Stomach (tissue), 8 donors: ENCODE measurements at regions not wholly inside any gene's neighbourhood (a gene's known extent, or its start where the extent isn't known, plus 50 kb on each side); places are given as distances from the start of the nearest gene placed in this dataset.

ENCODE experiments used
- DNase-seq, 2 donors: peaks; one replicate each; pipeline versions ENCODE4 v3.0.0 to v3.0.0-alpha.2; 2013 to 2019
- H3K27ac ChIP-seq, 5 donors: fragments of 200-600 bp in 4 of 5; sonication (generic) in 4 of 5; one replicate each; pipeline ENCODE4 v1.5.1; 2013 to 2019; ENCODE audit warnings: mild to moderate bottlenecking in 1 of 5, moderate library complexity in 1 of 5
- H3K27me3 ChIP-seq, 3 donors: fragments of 200-600 bp; sonication (generic); one replicate each; pipeline ENCODE4 v1.5.1; 2017 to 2019; ENCODE audit warnings: mixed run types in 1 of 3
- H3K36me3 ChIP-seq, 4 donors: fragments of 200-600 bp; sonication (generic); 1 replicate in 3 of 4; 2 replicates in 1 of 4; pipeline ENCODE4 v1.5.1; 2016 to 2019
- H3K4me1 ChIP-seq, 4 donors: fragments of 200-600 bp; sonication (generic); one replicate each; pipeline ENCODE4 v1.5.1; 2016 to 2019
- H3K4me3 ChIP-seq, 4 donors: fragments of 200-600 bp; sonication (generic) in 3 of 4; one replicate each; pipeline ENCODE4 v1.5.1; 2016 to 2019; ENCODE audit warnings: mild to moderate bottlenecking in 1 of 4
- H3K9me3 ChIP-seq, 4 donors: fragments of 200-600 bp; sonication (generic); one replicate each; pipeline ENCODE4 v1.5.1; 2016 to 2019
- EP300 ChIP-seq: sonication (generic); formaldehyde crosslinking; IDR thresholded peaks from one replicate; pipeline ENCODE4 v1.6.1; 2017; ENCODE audit warnings: antibody characterized with exemption
- POLR2A ChIP-seq, 4 donors: fragments of 450-650 bp; IDR thresholded peaks; one replicate each; pipeline ENCODE4 v1.6.1; 2016; ENCODE audit warnings: antibody characterized with exemption in 4 of 4, control low read depth in 2 of 4, mild to moderate bottlenecking in 1 of 4, moderate library complexity in 1 of 4
- POLR2AphosphoS5 ChIP-seq, 3 donors: sonication (generic); formaldehyde crosslinking; IDR thresholded peaks; one replicate each; pipeline ENCODE4 v1.6.1; 2016; ENCODE audit warnings: antibody characterized with exemption in 3 of 3
- WGBS, 5 donors: extraction: QIAGEN DNeasy Blood & Tissue Kit in 3 of 5; methylation state at CpG; one replicate each; pipeline versions ENCODE4 v1.1.5 to v1.1.7; 2013 to 2018; 5-methylcytosine and 5-hydroxymethylcytosine counted together
- intact Hi-C: fragments of 100-400 bp; cut with DNase I; formaldehyde crosslinking; loops from one replicate; pipeline ENCODE4 v1.15.1; 2023; ENCODE audit warnings: low total_unique reads
- TF ChIP-seq, protein P1 (sequence below), 7 experiments: fragments of 450-650 bp in 4 of 7; fragments of 200-600 bp in 3 of 7; sonication (generic) in 3 of 7; IDR thresholded peaks; one replicate each; pipeline ENCODE4 v1.5.1; 2016 to 2019; ENCODE audit warnings: antibody characterized with exemption in 7 of 7, control low read depth in 2 of 7, mild to moderate bottlenecking in 1 of 7
- donor health status: healthy with polysubstance abuse.
- donor health status: Bipolar disorder and iron deficiency.
- donor health status: healthy.

- TF ChIP-seq POLR2AphosphoS5 (IDR thresholded peaks at IDR 0.05) = no peak
- TF ChIP-seq POLR2A (IDR thresholded peaks at IDR 0.05) = no peak
- no peak for TF ChIP-seq EP300
- TF ChIP-seq, protein P1, sequence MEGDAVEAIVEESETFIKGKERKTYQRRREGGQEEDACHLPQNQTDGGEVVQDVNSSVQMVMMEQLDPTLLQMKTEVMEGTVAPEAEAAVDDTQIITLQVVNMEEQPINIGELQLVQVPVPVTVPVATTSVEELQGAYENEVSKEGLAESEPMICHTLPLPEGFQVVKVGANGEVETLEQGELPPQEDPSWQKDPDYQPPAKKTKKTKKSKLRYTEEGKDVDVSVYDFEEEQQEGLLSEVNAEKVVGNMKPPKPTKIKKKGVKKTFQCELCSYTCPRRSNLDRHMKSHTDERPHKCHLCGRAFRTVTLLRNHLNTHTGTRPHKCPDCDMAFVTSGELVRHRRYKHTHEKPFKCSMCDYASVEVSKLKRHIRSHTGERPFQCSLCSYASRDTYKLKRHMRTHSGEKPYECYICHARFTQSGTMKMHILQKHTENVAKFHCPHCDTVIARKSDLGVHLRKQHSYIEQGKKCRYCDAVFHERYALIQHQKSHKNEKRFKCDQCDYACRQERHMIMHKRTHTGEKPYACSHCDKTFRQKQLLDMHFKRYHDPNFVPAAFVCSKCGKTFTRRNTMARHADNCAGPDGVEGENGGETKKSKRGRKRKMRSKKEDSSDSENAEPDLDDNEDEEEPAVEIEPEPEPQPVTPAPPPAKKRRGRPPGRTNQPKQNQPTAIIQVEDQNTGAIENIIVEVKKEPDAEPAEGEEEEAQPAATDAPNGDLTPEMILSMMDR (IDR thresholded peaks at IDR 0.05) = no peak
- H3K4me1 ChIP-seq = no peaks in the 10 kb centered on the region
- no peak for DNase-seq
- intact Hi-C loops = no loop called here
- H3K36me3 ChIP-seq = no peaks in the 10 kb centered on the region
- no peaks in the 10 kb centered on the region for H3K27me3 ChIP-seq
- H3K27ac ChIP-seq = no peak overlapping the region
- no peak overlapping the region for H3K4me3 ChIP-seq
- H3K9me3 ChIP-seq = no peaks in the 10 kb centered on the region
Measured at GRCh38 chr1:195462646-195463045, 1145.6 kb downstream of the KCNT2 start.

DNA sequence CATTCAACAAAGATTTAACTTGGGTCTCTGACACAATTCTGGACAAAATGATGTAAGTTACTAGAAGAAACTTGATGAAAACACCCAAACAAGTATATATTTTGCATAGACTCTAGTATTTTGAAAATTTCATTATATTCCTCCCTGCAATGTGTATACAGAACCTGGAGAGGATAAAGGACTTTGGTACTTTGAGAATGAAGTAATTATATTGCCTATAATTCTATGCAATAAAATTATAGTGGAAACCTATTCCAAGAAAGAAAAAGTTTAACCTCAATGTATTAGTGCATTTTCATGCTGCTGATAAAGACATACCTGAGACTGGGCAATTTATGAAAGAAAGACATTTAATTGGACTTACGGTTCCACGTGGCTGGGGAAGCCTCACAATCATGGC is 1146.1 kb downstream of the KCNT2 start:
- DNase-seq = no peak
- Histone ChIP-seq H3K27ac (no peak overlapping the region), H3K27me3 (no peaks in the 10 kb centered on the region), H3K9me3 (no peaks in the 10 kb centered on the region), H3K36me3 (no peaks in the 10 kb centered on the region), H3K4me3 (no peak overlapping the region), H3K4me1 (no peaks in the 10 kb centered on the region)
- intact Hi-C loops = no loop called here
- TF ChIP-seq EP300 = no peak
- TF ChIP-seq, protein P1 (IDR thresholded peaks at IDR 0.05) = no peak
- TF ChIP-seq POLR2A (IDR thresholded peaks at IDR 0.05) = no peak
- no peak for TF ChIP-seq POLR2AphosphoS5 (IDR thresholded peaks at IDR 0.05)
- WGBS, 5 donors = 82 to 93% (median 87%) methylated on average over 2 of the region's 2 CpGs

DNA sequence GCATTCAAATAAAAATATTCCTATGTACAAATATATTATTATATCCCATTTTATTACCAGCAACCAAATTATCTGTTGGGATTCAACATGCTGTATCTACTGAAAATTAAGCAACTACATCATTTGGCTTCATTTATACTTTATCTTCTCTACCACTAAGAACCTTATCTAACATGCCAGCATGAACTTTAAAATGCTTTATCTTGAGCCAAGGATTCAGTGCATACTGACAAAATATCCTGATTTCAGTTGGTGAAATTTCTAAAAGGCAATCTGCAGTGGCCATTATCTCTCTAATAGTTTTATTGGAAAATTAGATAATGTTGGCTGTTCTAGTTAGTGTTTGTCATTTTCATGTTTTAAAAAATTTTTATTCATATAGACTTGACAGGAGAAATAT is 1149.9 kb downstream of the KCNT2 start:
- TF ChIP-seq EP300 (no peak), POLR2A (IDR thresholded peaks at IDR 0.05) (no peak), POLR2AphosphoS5 (IDR thresholded peaks at IDR 0.05) (no peak)
- TF ChIP-seq, protein P1 (IDR thresholded peaks at IDR 0.05) = no peak
- H3K4me1 ChIP-seq = no peaks in the 10 kb centered on the region
- no peak for DNase-seq
- no peak overlapping the region for H3K4me3 ChIP-seq
- intact Hi-C loops = no loop called here
- H3K27me3 ChIP-seq = no peaks in the 10 kb centered on the region
- no peaks in the 10 kb centered on the region for H3K9me3 ChIP-seq
- no peak overlapping the region for H3K27ac ChIP-seq
- H3K36me3 ChIP-seq = no peaks in the 10 kb centered on the region

GRCh38 chr1:195450794-195451193 is 1157.4 kb downstream of the KCNT2 start:
- H3K4me3 ChIP-seq = no peak overlapping the region
- WGBS, 5 donors = 25 to 65% (median 34%) methylated on average over 2 of the region's 2 CpGs
- peaks cover 0 to 6% (median 3%) of the 10 kb centered on the region in 4 donors for H3K9me3 ChIP-seq
- no peaks in the 10 kb centered on the region for H3K27me3 ChIP-seq
- H3K36me3 ChIP-seq = no peaks in the 10 kb centered on the region
- intact Hi-C loops = no loop called here
- no peak overlapping the region for H3K27ac ChIP-seq
- H3K4me1 ChIP-seq = peaks cover 0 to 3% (median 0%) of the 10 kb centered on the region in 4 donors
- no peak for TF ChIP-seq EP300
- TF ChIP-seq POLR2AphosphoS5 (IDR thresholded peaks at IDR 0.05) = no peak
- DNase-seq = no peak

- TF ChIP-seq, protein P1 (IDR thresholded peaks at IDR 0.05) = no peak
- TF ChIP-seq POLR2A (IDR thresholded peaks at IDR 0.05) (no peak), POLR2AphosphoS5 (IDR thresholded peaks at IDR 0.05) (no peak), EP300 (no peak)
- Histone ChIP-seq H3K27me3 (no peaks in the 10 kb centered on the region), H3K4me1 (no peaks in the 10 kb centered on the region), H3K36me3 (no peaks in the 10 kb centered on the region), H3K9me3 (peaks cover 0 to 14% (median 0%) of the 10 kb centered on the region in 4 donors), H3K4me3 (no peak overlapping the region), H3K27ac (no peak overlapping the region)
- no peak for DNase-seq
- intact Hi-C loops = no loop called here
- 67 to 89% (median 86%) methylated on average over 2 of the region's 2 CpGs for WGBS, 5 donors
Measured at GRCh38 chr1:195439661-195440060, 1168.6 kb downstream of the KCNT2 start.
